Small intestine (tissue), 7 donors: ENCODE measurements at regions not wholly inside any gene's neighbourhood (a gene's known extent, or its start where the extent isn't known, plus 50 kb on each side); places are given as distances from the start of the nearest gene placed in this dataset.

ENCODE experiments used
- DNase-seq, 2 donors: peaks; one replicate each; pipeline versions ENCODE4 v3.0.0 to v3.0.0-alpha.2; 2013
- FAIRE-seq: peaks from 2 replicates; lab custom pipeline; 2012; peaks lifted over from hg19 to GRCh38; lab: Jason Lieb, UNC
- H3K27ac ChIP-seq, 3 donors: one replicate each; pipeline ENCODE4 v1.5.1; 2013; ENCODE audit warnings: low read length in 2 of 3, mild to moderate bottlenecking in 2 of 3, control low read depth in 1 of 3, inconsistent platforms in 1 of 3, low read depth in 1 of 3, moderate library complexity in 1 of 3
- H3K27me3 ChIP-seq, 3 donors: one replicate each; pipeline ENCODE4 v1.6.1; 2013; ENCODE audit warnings: low read length in 3 of 3, inconsistent platforms in 1 of 3; ENCODE audit not compliant: control insufficient read depth in 3 of 3, insufficient read depth in 3 of 3
- H3K36me3 ChIP-seq, 3 donors: one replicate each; pipeline ENCODE4 v1.6.1; 2013; ENCODE audit warnings: low read length in 3 of 3, inconsistent platforms in 1 of 3, low read depth in 1 of 3, mild to moderate bottlenecking in 1 of 3, moderate library complexity in 1 of 3; ENCODE audit not compliant: control insufficient read depth in 3 of 3, insufficient read depth in 2 of 3
- H3K4me1 ChIP-seq, 3 donors: one replicate each; pipeline ENCODE4 v1.6.1; 2013; ENCODE audit warnings: low read length in 2 of 3, inconsistent platforms in 1 of 3, low read depth in 1 of 3, mild to moderate bottlenecking in 1 of 3, moderate library complexity in 1 of 3; ENCODE audit not compliant: control insufficient read depth in 3 of 3, insufficient read depth in 2 of 3
- H3K4me3 ChIP-seq, 3 donors: one replicate each; pipeline ENCODE4 v1.5.1; 2013; ENCODE audit warnings: low read length in 3 of 3, control low read depth in 1 of 3, inconsistent platforms in 1 of 3, low read depth in 1 of 3, mild to moderate bottlenecking in 1 of 3, moderate library complexity in 1 of 3
- H3K9me3 ChIP-seq, 2 donors: one replicate each; pipeline ENCODE4 v1.6.1; 2013; ENCODE audit warnings: low read depth in 1 of 2, low read length in 1 of 2; ENCODE audit not compliant: control insufficient read depth in 2 of 2, insufficient read depth in 1 of 2
- WGBS, 3 donors: extraction: QIAGEN DNeasy Blood & Tissue Kit; methylation state at CpG; one replicate each; pipeline ENCODE4 v1.1.7; 2013; 5-methylcytosine and 5-hydroxymethylcytosine counted together
- donor health status: healthy with polysubstance abuse.
- donor health status: control.
- donor health status: control.
- donor health status: Bipolar disorder and iron deficiency.
- donor health status: healthy.

GRCh38 chr4:187232796-187233195 lies 509.1 kb upstream of the FAT1 start:
- 51 to 59% (median 55%) methylated on average over 2 of the region's 2 CpGs for WGBS, 3 donors

GRCh38 chr4:187235456-187236170 lies 512.0 kb upstream of the FAT1 start:
- 79 to 81% (median 80%) methylated on average over 16 of the region's 16 CpGs for WGBS, 3 donors
- Histone ChIP-seq H3K27ac (no peak overlapping the region), H3K4me3 (no peak overlapping the region), H3K9me3 (no peaks in the 10 kb centered on the region), H3K4me1 (peaks cover 0 to 4% (median 0%) of the 10 kb centered on the region in 3 donors), H3K36me3 (no peaks in the 10 kb centered on the region), H3K27me3 (no peaks in the 10 kb centered on the region)
- DNase-seq (peak in 1 of 2 donors; percentile 11), FAIRE-seq (no peak)

More at GRCh38 chr4:187232796-187233195, 509.1 kb upstream of the FAT1 start:
- no peaks in the 10 kb centered on the region for H3K27me3 ChIP-seq
- H3K4me3 ChIP-seq, result no peak overlapping the region
- H3K27ac ChIP-seq, result no peak overlapping the region
- no peak for DNase-seq
- FAIRE-seq, result no peak
- no peaks in the 10 kb centered on the region for H3K36me3 ChIP-seq
- no peaks in the 10 kb centered on the region for H3K9me3 ChIP-seq
- H3K4me1 ChIP-seq, result peaks cover 0 to 4% (median 0%) of the 10 kb centered on the region in 3 donors

DNA sequence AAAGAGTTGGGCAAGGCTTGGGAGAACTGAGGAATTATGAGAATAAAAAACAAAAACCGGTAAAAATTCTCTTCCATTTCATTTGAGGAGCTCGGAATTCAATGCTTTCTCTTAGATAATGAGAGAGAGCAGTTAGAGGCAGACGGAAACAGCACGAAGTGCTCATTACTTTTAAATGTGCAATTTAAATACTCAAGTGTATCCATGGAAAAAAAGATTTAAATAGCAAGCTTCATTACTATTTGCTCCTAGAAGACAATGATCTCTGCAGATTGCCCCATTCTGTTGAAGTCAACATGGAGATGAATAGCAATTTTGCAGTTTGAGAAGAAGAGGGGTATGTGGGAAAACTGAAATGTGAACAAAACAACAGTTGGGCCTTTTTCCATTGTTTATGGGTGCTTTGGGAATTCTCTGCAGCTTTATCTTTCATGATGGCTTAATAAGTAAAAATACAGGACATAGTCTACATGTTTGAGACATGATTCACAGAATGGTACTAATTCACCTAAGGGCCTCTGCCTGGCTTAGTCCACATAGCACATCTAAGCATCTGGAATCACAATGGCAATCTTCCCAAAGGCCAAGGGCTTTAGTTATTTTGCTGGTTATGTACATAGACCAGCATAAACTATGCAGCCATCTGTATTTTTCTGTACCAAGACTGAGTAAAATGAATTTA lies 512.7 kb upstream of the FAT1 start:
- FAIRE-seq, result no peak
- DNase-seq, result peak in 1 of 2 donors; percentile 42
- Histone ChIP-seq H3K27me3 (no peaks in the 10 kb centered on the region), H3K36me3 (no peaks in the 10 kb centered on the region), H3K9me3 (no peaks in the 10 kb centered on the region), H3K27ac (no peak overlapping the region), H3K4me1 (peaks cover 0 to 4% (median 0%) of the 10 kb centered on the region in 3 donors), H3K4me3 (no peak overlapping the region)
- WGBS, 3 donors, result 84 to 87% (median 84%) methylated on average over 4 of the region's 4 CpGs

DNA sequence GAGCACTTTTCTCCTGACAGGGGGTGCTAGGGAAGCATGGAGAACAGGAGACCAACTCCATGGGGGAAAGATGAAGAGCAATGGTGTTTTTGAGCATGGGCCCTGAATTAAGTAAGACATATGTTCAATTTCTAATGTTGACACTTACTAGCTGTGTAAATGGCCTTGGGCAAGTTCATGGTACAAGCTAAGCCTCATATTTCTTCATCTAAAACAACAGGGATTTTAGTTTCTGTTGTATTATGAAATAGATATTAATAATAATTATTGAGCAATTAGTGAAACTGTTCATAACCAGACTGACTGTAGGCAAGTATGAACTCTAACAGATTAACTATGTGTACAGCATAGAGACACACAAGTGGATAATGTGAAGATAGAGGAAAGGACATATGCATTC lies 515.0 kb upstream of the FAT1 start:
- Histone ChIP-seq H3K4me1 (peaks cover 0 to 4% (median 0%) of the 10 kb centered on the region in 3 donors), H3K27ac (no peak overlapping the region), H3K36me3 (no peaks in the 10 kb centered on the region), H3K9me3 (no peaks in the 10 kb centered on the region), H3K27me3 (no peaks in the 10 kb centered on the region), H3K4me3 (no peak overlapping the region)
- DNase-seq, result no peak
- FAIRE-seq, result no peak

- Histone ChIP-seq H3K9me3 (no peaks in the 10 kb centered on the region), H3K36me3 (no peaks in the 10 kb centered on the region), H3K4me3 (no peak overlapping the region), H3K27me3 (no peaks in the 10 kb centered on the region), H3K4me1 (no peaks in the 10 kb centered on the region), H3K27ac (no peak overlapping the region)
- WGBS, 3 donors, result 80 to 87% (median 86%) methylated on average over 4 of the region's 4 CpGs
- no peak for DNase-seq
- no peak for FAIRE-seq
Observed at GRCh38 chr4:187251896-187252295, 528.2 kb upstream of the FAT1 start.

- Histone ChIP-seq H3K27ac (no peak overlapping the region), H3K9me3 (no peaks in the 10 kb centered on the region), H3K4me1 (no peaks in the 10 kb centered on the region), H3K27me3 (no peaks in the 10 kb centered on the region), H3K36me3 (no peaks in the 10 kb centered on the region), H3K4me3 (no peak overlapping the region)
- DNase-seq (no peak), FAIRE-seq (no peak)
- 55 to 73% (median 59%) methylated on average over 6 of the region's 6 CpGs for WGBS, 3 donors
Observed at GRCh38 chr4:187256897-187257296, 533.2 kb upstream of the FAT1 start.

GRCh38 chr4:187258651-187259401 lies 535.2 kb upstream of the FAT1 start:
- no peak for FAIRE-seq

DNA sequence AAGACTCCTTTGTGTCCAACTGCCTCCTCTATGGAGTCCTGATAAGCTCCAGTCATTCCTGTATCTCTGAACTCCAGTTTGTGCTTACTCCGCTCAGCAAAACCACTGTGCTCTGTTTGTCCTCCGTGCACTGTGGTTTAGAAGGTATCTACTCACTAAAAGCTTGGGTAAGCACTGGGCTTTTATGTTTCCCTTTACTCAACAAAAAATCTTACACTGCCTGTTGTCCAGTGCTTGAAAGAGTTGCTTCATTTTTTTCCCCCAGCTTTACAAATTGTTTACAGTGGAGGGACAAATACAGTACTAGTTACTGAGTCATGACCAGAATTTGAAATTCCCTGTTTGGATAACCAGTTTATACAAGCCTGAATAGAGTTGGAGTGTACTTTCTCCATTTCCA lies 545.3 kb upstream of the FAT1 start:
- H3K36me3 ChIP-seq, result no peaks in the 10 kb centered on the region
- no peaks in the 10 kb centered on the region for H3K4me1 ChIP-seq
- FAIRE-seq, result no peak
- 28 to 67% (median 38%) methylated on average over 2 of the region's 2 CpGs for WGBS, 3 donors
- peaks cover 0 to 2% (median 0%) of the 10 kb centered on the region in 3 donors for H3K27me3 ChIP-seq
- no peak for DNase-seq
- no peaks in the 10 kb centered on the region for H3K9me3 ChIP-seq
- no peak overlapping the region for H3K4me3 ChIP-seq
- H3K27ac ChIP-seq, result no peak overlapping the region

More at GRCh38 chr4:187258651-187259401, 535.2 kb upstream of the FAT1 start:
- H3K27ac ChIP-seq, result no peak overlapping the region
- no peaks in the 10 kb centered on the region for H3K9me3 ChIP-seq
- 57 to 63% (median 59%) methylated on average over 7 of the region's 7 CpGs for WGBS, 3 donors
- H3K27me3 ChIP-seq, result no peaks in the 10 kb centered on the region
- no peak for DNase-seq
- no peak overlapping the region for H3K4me3 ChIP-seq
- no peaks in the 10 kb centered on the region for H3K4me1 ChIP-seq
- H3K36me3 ChIP-seq, result no peaks in the 10 kb centered on the region
